PC-3 (cell line): ENCODE measurements at regions not wholly inside any gene's neighbourhood (a gene's known extent, or its start where the extent isn't known, plus 50 kb on each side); places are given as distances from the start of the nearest gene placed in this dataset.

Experiments used
- ATAC-seq: fragments of 200-7000 bp; cut with Tn5 transposase; 2 replicates; pipeline ENCODE4 v1.9.1; 2020; ENCODE audit warnings: mild to moderate bottlenecking, moderate library complexity
- BruUV-seq: library from RNA; stranded (reverse); fragments of 400-500 nt; replicated peaks from 2 replicates; lab custom pipeline; 2021; lab: Mats Ljungman, UMichigan
- CTCF ChIA-PET: fragments of 300-600 bp; sonication (Branson Sonifier 250); formaldehyde crosslinking; loops from one replicate; lab custom pipeline; 2022; ENCODE audit warnings: antibody characterized with exemption; lab: Charles Lee
- POLR2A ChIA-PET: fragments of 300-600 bp; sonication (Branson Sonifier 250); formaldehyde crosslinking; loops from one replicate; lab custom pipeline; 2022; ENCODE audit warnings: antibody characterized with exemption; ENCODE audit not compliant: unreplicated experiment; lab: Charles Lee
- DNase-seq: peaks from one replicate; pipeline ENCODE4 v3.0.0-alpha.2; 2015
- H2AFZ ChIP-seq: fragments of 300-600 bp; sonication (generic); 2 replicates; pipeline ENCODE4 v1.6.0; 2016; ENCODE audit warnings: antibody characterized with exemption, low read length
- H3F3A ChIP-seq: fragments of 300-600 bp; sonication (generic); one replicate; pipeline ENCODE4 v1.6.0; 2017; ENCODE audit warnings: antibody characterized with exemption, low read length, control low read depth, mild to moderate bottlenecking; ENCODE audit not compliant: unreplicated experiment
- H3K27ac ChIP-seq: fragments of 300-600 bp; sonication (generic); 2 replicates; pipeline ENCODE4 v1.5.1; 2016; ENCODE audit warnings: mild to moderate bottlenecking, low read length
- H3K27me3 ChIP-seq: fragments of 300-600 bp; sonication (generic); 2 replicates; pipeline ENCODE4 v1.6.1; 2016; ENCODE audit warnings: low read length, mixed read lengths
- H3K36me3 ChIP-seq: fragments of 300-600 bp; sonication (generic); 2 replicates; pipeline ENCODE4 v1.6.1; 2016; ENCODE audit warnings: low read depth, mixed run types, low read length, mixed read lengths
- H3K4me1 ChIP-seq: fragments of 300-600 bp; sonication (generic); 2 replicates; pipeline ENCODE4 v1.5.1; 2016; ENCODE audit warnings: low read length; ENCODE audit not compliant: insufficient read depth
- H3K4me2 ChIP-seq: fragments of 300-600 bp; sonication (generic); 2 replicates; pipeline ENCODE4 v1.6.0; 2016; ENCODE audit warnings: low read length
- H3K4me3 ChIP-seq: fragments of 300-600 bp; sonication (generic); 2 replicates; pipeline ENCODE4 v1.5.1; 2016; ENCODE audit warnings: mild to moderate bottlenecking, low read length, mixed read lengths
- H3K79me2 ChIP-seq: fragments of 300-600 bp; sonication (generic); 2 replicates; pipeline ENCODE4 v1.6.1; 2017; ENCODE audit warnings: low read length, mixed read lengths
- H3K9ac ChIP-seq: fragments of 300-600 bp; sonication (generic); 2 replicates; pipeline ENCODE4 v1.6.0; 2016; ENCODE audit warnings: mild to moderate bottlenecking, low read length
- H3K9me2 ChIP-seq: fragments of 300-600 bp; sonication (generic); replicated peaks from 2 replicates; pipeline ENCODE4 v1.6.1; 2016; ENCODE audit warnings: mixed run types, low read length, mixed read lengths
- H3K9me3 ChIP-seq: fragments of 300-600 bp; sonication (generic); 2 replicates; pipeline ENCODE4 v1.6.1; 2016; ENCODE audit warnings: low read length, mixed read lengths
- H4K20me1 ChIP-seq: fragments of 300-600 bp; sonication (generic); 2 replicates; pipeline ENCODE4 v1.6.1; 2016; ENCODE audit warnings: low read length, mixed read lengths
- EZH2 ChIP-seq: fragments of 300-600 bp; sonication (generic); IDR thresholded peaks from one replicate; pipeline ENCODE4 v1.6.1; 2017; ENCODE audit warnings: antibody characterized with exemption, mild to moderate bottlenecking, low read length; ENCODE audit not compliant: unreplicated experiment
- EZH2phosphoT487 ChIP-seq: fragments of 300-600 bp; sonication (generic); IDR thresholded peaks from 2 replicates; pipeline ENCODE4 v1.6.1; 2018; ENCODE audit warnings: mild to moderate bottlenecking, antibody characterized with exemption, low read length, borderline replicate concordance
- intact Hi-C: fragments of 100-400 bp; cut with micrococcal nuclease; formaldehyde crosslinking; loops from 2 replicates; pipeline ENCODE4 v1.9.0; 2023
- TF ChIP-seq, protein P1 (sequence below): fragments of 300-600 bp; sonication (generic); conservative IDR thresholded peaks from 2 replicates; pipeline ENCODE4 v1.5.1; 2017; ENCODE audit warnings: antibody characterized with exemption, low read depth, mild to moderate bottlenecking, low read length

DNA sequence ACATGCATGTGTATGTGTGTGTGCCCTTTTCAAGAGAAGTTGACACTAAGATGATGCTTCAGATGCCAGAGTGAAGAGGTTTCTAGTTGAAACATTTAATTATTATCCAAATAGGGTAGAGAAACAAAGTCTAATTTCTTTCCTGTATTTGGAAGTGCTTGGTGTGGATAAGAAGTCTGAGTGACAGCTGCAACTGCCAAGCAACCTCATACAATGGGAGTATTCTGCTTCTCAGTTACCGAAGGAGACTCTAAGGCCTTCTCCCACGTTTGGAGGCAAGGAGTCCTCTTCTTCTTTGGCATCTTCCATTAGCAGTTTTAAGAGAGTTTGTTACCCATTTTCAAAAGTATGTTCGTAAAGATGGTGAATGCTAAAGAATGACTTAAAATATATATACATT, 82.4 kb downstream of the HDGFL1 start:
- ChIA-PET CTCF (no interaction called here), POLR2A (no interaction called here)
- BruUV-seq, result no TSS peak
- Histone ChIP-seq H3K27ac (no peak overlapping the region), H3K4me2 (no peak overlapping the region), H3K9ac (no peak overlapping the region), H3K4me1 (peaks cover 18% of the 10 kb centered on the region), H2AFZ (no peak overlapping the region), H3K4me3 (no peak overlapping the region), H3K9me3 (no peaks in the 10 kb centered on the region), H3K79me2 (no peaks in the 10 kb centered on the region), H4K20me1 (no peaks in the 10 kb centered on the region), H3K9me2 (no peaks in the 10 kb centered on the region), H3K27me3 (no peaks in the 10 kb centered on the region), H3F3A (no peaks in the 10 kb centered on the region), H3K36me3 (no peaks in the 10 kb centered on the region)
- DNase-seq, result no peak
- no peak for ATAC-seq
- TF ChIP-seq, protein P1, sequence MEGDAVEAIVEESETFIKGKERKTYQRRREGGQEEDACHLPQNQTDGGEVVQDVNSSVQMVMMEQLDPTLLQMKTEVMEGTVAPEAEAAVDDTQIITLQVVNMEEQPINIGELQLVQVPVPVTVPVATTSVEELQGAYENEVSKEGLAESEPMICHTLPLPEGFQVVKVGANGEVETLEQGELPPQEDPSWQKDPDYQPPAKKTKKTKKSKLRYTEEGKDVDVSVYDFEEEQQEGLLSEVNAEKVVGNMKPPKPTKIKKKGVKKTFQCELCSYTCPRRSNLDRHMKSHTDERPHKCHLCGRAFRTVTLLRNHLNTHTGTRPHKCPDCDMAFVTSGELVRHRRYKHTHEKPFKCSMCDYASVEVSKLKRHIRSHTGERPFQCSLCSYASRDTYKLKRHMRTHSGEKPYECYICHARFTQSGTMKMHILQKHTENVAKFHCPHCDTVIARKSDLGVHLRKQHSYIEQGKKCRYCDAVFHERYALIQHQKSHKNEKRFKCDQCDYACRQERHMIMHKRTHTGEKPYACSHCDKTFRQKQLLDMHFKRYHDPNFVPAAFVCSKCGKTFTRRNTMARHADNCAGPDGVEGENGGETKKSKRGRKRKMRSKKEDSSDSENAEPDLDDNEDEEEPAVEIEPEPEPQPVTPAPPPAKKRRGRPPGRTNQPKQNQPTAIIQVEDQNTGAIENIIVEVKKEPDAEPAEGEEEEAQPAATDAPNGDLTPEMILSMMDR, result no peak
- TF ChIP-seq EZH2phosphoT487 (no peak), EZH2 (no peak)
- intact Hi-C loops, result no loop called here

DNA sequence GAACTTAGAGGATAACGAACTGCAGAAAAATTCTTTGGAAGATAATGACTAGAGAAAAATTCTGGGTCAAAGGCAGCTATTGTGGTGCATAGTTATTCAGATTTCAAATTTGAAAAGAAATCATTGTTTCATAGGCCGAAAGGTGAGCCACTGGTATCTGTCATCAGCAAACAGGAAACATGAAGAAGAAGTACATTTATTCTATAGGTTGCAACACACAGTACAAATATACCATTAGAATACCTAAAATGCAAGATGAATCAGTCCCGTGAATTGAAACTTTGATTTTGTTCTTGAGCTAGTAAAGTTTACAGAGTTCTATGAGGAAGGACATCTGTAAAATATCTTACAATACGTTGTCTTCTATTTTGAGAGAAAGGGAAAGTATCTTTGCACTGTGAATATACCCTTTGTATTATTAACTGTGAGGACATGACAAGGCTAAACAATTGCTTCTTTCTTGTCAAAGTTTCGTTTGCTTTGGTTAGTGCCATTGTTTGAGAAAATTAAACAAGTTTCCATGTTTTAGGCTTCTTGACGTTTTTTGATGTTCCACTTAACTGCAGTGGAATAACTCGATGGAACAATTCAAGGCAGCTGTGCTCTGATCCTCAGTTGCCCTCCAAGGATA, 84.7 kb downstream of the HDGFL1 start:
- CTCF ChIA-PET, result no interaction called here
- intact Hi-C loops, result no loop called here
- Histone ChIP-seq H4K20me1 (no peaks in the 10 kb centered on the region), H3K4me2 (peak overlapping the region; percentile 66), H3K4me1 (peaks cover 18% of the 10 kb centered on the region), H2AFZ (peak overlapping the region; percentile 54), H3K9me3 (no peaks in the 10 kb centered on the region), H3K9ac (peak overlapping the region; percentile 39), H3K27ac (peak overlapping the region; percentile 85), H3K27me3 (no peaks in the 10 kb centered on the region), H3K79me2 (no peaks in the 10 kb centered on the region), H3F3A (no peaks in the 10 kb centered on the region), H3K36me3 (no peaks in the 10 kb centered on the region), H3K4me3 (peak overlapping the region; percentile 28; the same call in 1 of the 2 replicates), H3K9me2 (no peaks in the 10 kb centered on the region)
- DNase-seq (peak; percentile 77), ATAC-seq (peak; percentile 84)
- BruUV-seq, result no TSS peak
- TF ChIP-seq EZH2, result no peak
- no peak for TF ChIP-seq EZH2phosphoT487
- TF ChIP-seq, protein P1, result no peak
- POLR2A ChIA-PET, result no interaction called here

DNA sequence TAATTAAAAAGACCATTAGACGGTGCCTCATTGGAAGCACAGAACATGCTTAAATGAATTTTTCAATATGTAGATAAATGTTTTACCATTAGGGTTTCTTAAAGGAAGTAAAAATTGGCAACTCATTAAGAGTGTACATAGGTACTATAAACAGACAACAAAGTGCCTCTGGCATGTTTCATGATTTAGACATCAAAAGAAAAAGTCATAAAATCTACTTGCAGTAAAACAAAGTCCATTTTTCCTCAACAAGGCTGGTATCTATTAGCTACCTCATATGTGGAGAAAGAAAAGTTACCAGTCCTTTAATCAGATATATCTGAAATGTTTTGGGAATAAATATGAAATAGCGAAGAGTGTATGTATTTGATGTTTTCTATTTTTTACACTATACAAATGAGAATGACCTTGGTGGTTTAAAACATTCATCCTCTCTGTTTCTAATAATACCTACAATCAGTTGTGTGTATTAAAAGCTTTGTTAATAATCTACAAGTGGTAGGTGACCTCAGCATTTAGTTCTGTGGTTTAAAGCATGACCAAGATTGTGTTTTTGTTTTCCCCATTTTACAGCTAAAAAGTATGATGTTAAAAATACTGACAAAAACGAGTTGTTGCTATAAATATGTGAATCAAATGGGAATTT, 87.5 kb downstream of the HDGFL1 start:
- ChIA-PET CTCF (no interaction called here), POLR2A (no interaction called here)
- TF ChIP-seq EZH2, result no peak
- no peak for TF ChIP-seq EZH2phosphoT487
- TF ChIP-seq, protein P1, result no peak
- DNase-seq, result no peak
- Histone ChIP-seq H3K9me3 (no peaks in the 10 kb centered on the region), H3K4me1 (peaks cover 18% of the 10 kb centered on the region), H2AFZ (no peak overlapping the region), H3K9me2 (no peaks in the 10 kb centered on the region), H3K36me3 (no peaks in the 10 kb centered on the region), H3F3A (no peaks in the 10 kb centered on the region), H3K4me3 (no peak overlapping the region), H3K27me3 (no peaks in the 10 kb centered on the region), H3K27ac (no peak overlapping the region), H3K79me2 (no peaks in the 10 kb centered on the region), H3K4me2 (no peak overlapping the region), H4K20me1 (no peaks in the 10 kb centered on the region), H3K9ac (no peak overlapping the region)
- ATAC-seq, result no peak
- intact Hi-C loops, result no loop called here
- no TSS peak for BruUV-seq
